ENCODE measurements at regions not wholly inside any gene's neighbourhood (a gene's known extent, or its start where the extent isn't known, plus 50 kb on each side); places are given as distances from the start of the nearest gene placed in this dataset.

- TF ChIP-seq, protein P1, sequence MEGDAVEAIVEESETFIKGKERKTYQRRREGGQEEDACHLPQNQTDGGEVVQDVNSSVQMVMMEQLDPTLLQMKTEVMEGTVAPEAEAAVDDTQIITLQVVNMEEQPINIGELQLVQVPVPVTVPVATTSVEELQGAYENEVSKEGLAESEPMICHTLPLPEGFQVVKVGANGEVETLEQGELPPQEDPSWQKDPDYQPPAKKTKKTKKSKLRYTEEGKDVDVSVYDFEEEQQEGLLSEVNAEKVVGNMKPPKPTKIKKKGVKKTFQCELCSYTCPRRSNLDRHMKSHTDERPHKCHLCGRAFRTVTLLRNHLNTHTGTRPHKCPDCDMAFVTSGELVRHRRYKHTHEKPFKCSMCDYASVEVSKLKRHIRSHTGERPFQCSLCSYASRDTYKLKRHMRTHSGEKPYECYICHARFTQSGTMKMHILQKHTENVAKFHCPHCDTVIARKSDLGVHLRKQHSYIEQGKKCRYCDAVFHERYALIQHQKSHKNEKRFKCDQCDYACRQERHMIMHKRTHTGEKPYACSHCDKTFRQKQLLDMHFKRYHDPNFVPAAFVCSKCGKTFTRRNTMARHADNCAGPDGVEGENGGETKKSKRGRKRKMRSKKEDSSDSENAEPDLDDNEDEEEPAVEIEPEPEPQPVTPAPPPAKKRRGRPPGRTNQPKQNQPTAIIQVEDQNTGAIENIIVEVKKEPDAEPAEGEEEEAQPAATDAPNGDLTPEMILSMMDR (IDR thresholded peaks at IDR 0.05; ENCODE audit: low read depth, low read length) = no peak
- no peak for TF ChIP-seq EZH2phosphoT487 (IDR thresholded peaks at IDR 0.05; ENCODE audit: low read depth)
Observed at GRCh38 chrX:9267415-9267814, 197.4 kb upstream of the TBL1X start.
